ENCODE measurements at regions not wholly inside any gene's neighbourhood (a gene's known extent, or its start where the extent isn't known, plus 50 kb on each side); places are given as distances from the start of the nearest gene placed in this dataset.

- DNase-seq = no peak
These were observed 89.7 kb upstream of the SHISAL1 start for GRCh38 chr22:44402196-44403111.

GRCh38 chr22:44401783-44402110 lies 89.0 kb upstream of the SHISAL1 start:
- DNase-seq = no peak

- DNase-seq = no peak
These were observed 88.0 kb upstream of the SHISAL1 start for GRCh38 chr22:44400763-44401060.

- DNase-seq = no peak
These were observed 87.4 kb upstream of the SHISAL1 start for GRCh38 chr22:44399906-44400762.

- DNase-seq = no peak
These were observed 86.4 kb upstream of the SHISAL1 start for GRCh38 chr22:44398856-44399837.

GRCh38 chr22:44396727-44397722 lies 84.3 kb upstream of the SHISAL1 start:
- no peak for DNase-seq

GRCh38 chr22:44396021-44396726 lies 83.4 kb upstream of the SHISAL1 start:
- DNase-seq = no peak

- no peak for DNase-seq
These were observed 82.6 kb upstream of the SHISAL1 start for GRCh38 chr22:44395118-44396005.

GRCh38 chr22:44394246-44395117 lies 81.7 kb upstream of the SHISAL1 start:
- DNase-seq = no peak

- DNase-seq = no peak
These were observed 80.3 kb upstream of the SHISAL1 start for GRCh38 chr22:44393066-44393465.

- DNase-seq = no peak
These were observed 79.7 kb upstream of the SHISAL1 start for GRCh38 chr22:44392446-44392921.

GRCh38 chr22:44391481-44392445 lies 79.0 kb upstream of the SHISAL1 start:
- DNase-seq = peak; percentile 70

- DNase-seq = no peak
These were observed 78.3 kb upstream of the SHISAL1 start for GRCh38 chr22:44391015-44391414.

GRCh38 chr22:44390613-44390970 lies 77.8 kb upstream of the SHISAL1 start:
- DNase-seq = no peak

- DNase-seq = no peak
These were observed 77.3 kb upstream of the SHISAL1 start for GRCh38 chr22:44389926-44390612.

- DNase-seq = no peak
These were observed 76.4 kb upstream of the SHISAL1 start for GRCh38 chr22:44389181-44389580.

GRCh38 chr22:44387486-44387885 lies 74.7 kb upstream of the SHISAL1 start:
- no peak for DNase-seq
